ENCODE measurements at regions not wholly inside any gene's neighbourhood (a gene's known extent, or its start where the extent isn't known, plus 50 kb on each side); places are given as distances from the start of the nearest gene placed in this dataset.

GRCh38 chr2:215620528-215620927 is 184.7 kb upstream of the FN1 start:
- no peak for DNase-seq (ENCODE audit: low read depth)
- no peak overlapping the region for H3K4me3 ChIP-seq (ENCODE audit: low read depth, low read length)
- TF ChIP-seq CTCF (IDR thresholded peaks at IDR 0.05; ENCODE audit: insufficient read depth, low read depth, low read length, missing control alignments), result no peak

GRCh38 chr2:215619989-215620388 is 184.1 kb upstream of the FN1 start:
- no peak for DNase-seq (ENCODE audit: low read depth)
- H3K4me3 ChIP-seq (ENCODE audit: low read depth, low read length), result no peak overlapping the region
- TF ChIP-seq CTCF (IDR thresholded peaks at IDR 0.05; ENCODE audit: insufficient read depth, low read depth, low read length, missing control alignments), result no peak

- no peak overlapping the region for H3K4me3 ChIP-seq (ENCODE audit: low read depth, low read length)
- DNase-seq (ENCODE audit: low read depth), result peak; percentile 12
- TF ChIP-seq CTCF (IDR thresholded peaks at IDR 0.05; ENCODE audit: insufficient read depth, low read depth, low read length, missing control alignments), result no peak
Observed at GRCh38 chr2:215619022-215619958, 183.4 kb upstream of the FN1 start.

GRCh38 chr2:215618145-215618544 is 182.3 kb upstream of the FN1 start:
- DNase-seq (ENCODE audit: low read depth), result no peak
- no peak for TF ChIP-seq CTCF (IDR thresholded peaks at IDR 0.05; ENCODE audit: insufficient read depth, low read depth, low read length, missing control alignments)
- no peak overlapping the region for H3K4me3 ChIP-seq (ENCODE audit: low read depth, low read length)

GRCh38 chr2:215617060-215617824 is 181.4 kb upstream of the FN1 start:
- no peak for DNase-seq (ENCODE audit: low read depth)
- no peak for TF ChIP-seq CTCF (IDR thresholded peaks at IDR 0.05; ENCODE audit: insufficient read depth, low read depth, low read length, missing control alignments)
- no peak overlapping the region for H3K4me3 ChIP-seq (ENCODE audit: low read depth, low read length)

GRCh38 chr2:215615803-215616174 is 179.9 kb upstream of the FN1 start:
- TF ChIP-seq CTCF (IDR thresholded peaks at IDR 0.05; ENCODE audit: insufficient read depth, low read depth, low read length, missing control alignments), result no peak
- DNase-seq (ENCODE audit: low read depth), result no peak
- H3K4me3 ChIP-seq (ENCODE audit: low read depth, low read length), result no peak overlapping the region

Measured in GM12865 (cell line).